ENCODE measurements at regions not wholly inside any gene's neighbourhood (a gene's known extent, or its start where the extent isn't known, plus 50 kb on each side); places are given as distances from the start of the nearest gene placed in this dataset.
A peak's percentile ranks its signal among the peaks of the same experiment; 100 is the strongest.

GRCh38 chr1:67939186-67939743, 106.0 kb upstream of the GNG12 start:
- H3K27ac ChIP-seq (ENCODE audit: low read depth, low read length), result no peak overlapping the region
- ChIA-PET CTCF (interaction anchor here (1.2 kb wide), 1 partner anchor 11 kb away, joined by 3 read pairs; no protein-coding TSS in a partner anchor), POLR2A (no interaction called here)
- H3K4me3 ChIP-seq (ENCODE audit: low read depth, low read length), result no peak overlapping the region
- DNase-seq (ENCODE audit: low read depth, low spot score), result no peak
- no peaks in the 10 kb centered on the region; the same call in 1 of the 2 replicates for H3K9me3 ChIP-seq (ENCODE audit: control insufficient read depth, insufficient read depth, low read length)
- H3K27me3 ChIP-seq (ENCODE audit: control insufficient read depth, insufficient read depth, low read length), result no peaks in the 10 kb centered on the region
- TF ChIP-seq CTCF (IDR thresholded peaks at IDR 0.05; ENCODE audit: low read depth, low read length), result no peak

- peak overlapping the region; percentile 73 for H3K27ac ChIP-seq (ENCODE audit: low read depth, low read length)
- no peaks in the 10 kb centered on the region for H3K9me3 ChIP-seq (ENCODE audit: control insufficient read depth, insufficient read depth, low read length)
- ChIA-PET POLR2A (interaction anchor here (1.2 kb wide), 1 partner anchor 50 kb away, joined by 4 read pairs; no protein-coding TSS in a partner anchor), CTCF (interaction anchor here (0.6 kb wide), 1 partner anchor 30 kb away, joined by 3 read pairs; no protein-coding TSS in a partner anchor)
- no peaks in the 10 kb centered on the region for H3K27me3 ChIP-seq (ENCODE audit: control insufficient read depth, insufficient read depth, low read length)
- peak; percentile 33 for DNase-seq (ENCODE audit: low read depth, low spot score)
- H3K4me3 ChIP-seq (ENCODE audit: low read depth, low read length), result no peak overlapping the region
- TF ChIP-seq CTCF (IDR thresholded peaks at IDR 0.05; ENCODE audit: low read depth, low read length), result no peak
Measured at GRCh38 chr1:67937651-67938050, 104.4 kb upstream of the GNG12 start.

GRCh38 chr1:67937010-67937409, 103.7 kb upstream of the GNG12 start:
- CTCF ChIA-PET, result interaction anchor here (0.6 kb wide), 1 partner anchor 29 kb away, joined by 3 read pairs; no protein-coding TSS in a partner anchor
- no peaks in the 10 kb centered on the region for H3K27me3 ChIP-seq (ENCODE audit: control insufficient read depth, insufficient read depth, low read length)
- no peak overlapping the region for H3K4me3 ChIP-seq (ENCODE audit: low read depth, low read length)
- H3K9me3 ChIP-seq (ENCODE audit: control insufficient read depth, insufficient read depth, low read length), result no peaks in the 10 kb centered on the region
- POLR2A ChIA-PET, result interaction anchor here (1.2 kb wide), 1 partner anchor 50 kb away, joined by 4 read pairs; no protein-coding TSS in a partner anchor
- no peak for TF ChIP-seq CTCF (IDR thresholded peaks at IDR 0.05; ENCODE audit: low read depth, low read length)
- no peak overlapping the region for H3K27ac ChIP-seq (ENCODE audit: low read depth, low read length)
- no peak for DNase-seq (ENCODE audit: low read depth, low spot score)

- POLR2A ChIA-PET, result no interaction called here
- DNase-seq (ENCODE audit: low read depth, low spot score), result no peak
- no peak overlapping the region for H3K4me3 ChIP-seq (ENCODE audit: low read depth, low read length)
- no peaks in the 10 kb centered on the region for H3K27me3 ChIP-seq (ENCODE audit: control insufficient read depth, insufficient read depth, low read length)
- no peak overlapping the region for H3K27ac ChIP-seq (ENCODE audit: low read depth, low read length)
- no peaks in the 10 kb centered on the region for H3K9me3 ChIP-seq (ENCODE audit: control insufficient read depth, insufficient read depth, low read length)
- TF ChIP-seq CTCF (IDR thresholded peaks at IDR 0.05; ENCODE audit: low read depth, low read length), result no peak
- CTCF ChIA-PET, result no interaction called here
Measured at GRCh38 chr1:67935560-67935959, 102.3 kb upstream of the GNG12 start.

- TF ChIP-seq CTCF (IDR thresholded peaks at IDR 0.05; ENCODE audit: low read depth, low read length), result no peak
- Histone ChIP-seq H3K27me3 (ENCODE audit: control insufficient read depth, insufficient read depth, low read length) (no peaks in the 10 kb centered on the region), H3K9me3 (ENCODE audit: control insufficient read depth, insufficient read depth, low read length) (no peaks in the 10 kb centered on the region), H3K27ac (ENCODE audit: low read depth, low read length) (no peak overlapping the region), H3K4me3 (ENCODE audit: low read depth, low read length) (no peak overlapping the region)
- DNase-seq (ENCODE audit: low read depth, low spot score), result no peak
- POLR2A ChIA-PET, result no interaction called here
- CTCF ChIA-PET, result no interaction called here
Measured at GRCh38 chr1:67931198-67931597, 97.9 kb upstream of the GNG12 start.

Data from AG04450 (cell line).